GM19463 (cell line): ENCODE measurements at regions not wholly inside any gene's neighbourhood (a gene's known extent, or its start where the extent isn't known, plus 50 kb on each side); places are given as distances from the start of the nearest gene placed in this dataset.
"Not testable (repeated sequence)": the region's sequence is repeated elsewhere in the genome, so short reads cannot be mapped to it uniquely, and the experiment has no call there.

Experiments used
- ATAC-seq: cut with Tn5 transposase; IDR thresholded peaks from one replicate; pipeline ENCODE4 v1.9.1; 2021; ENCODE audit warnings: mild to moderate bottlenecking, moderate library complexity; ENCODE audit not compliant: unreplicated experiment

DNA sequence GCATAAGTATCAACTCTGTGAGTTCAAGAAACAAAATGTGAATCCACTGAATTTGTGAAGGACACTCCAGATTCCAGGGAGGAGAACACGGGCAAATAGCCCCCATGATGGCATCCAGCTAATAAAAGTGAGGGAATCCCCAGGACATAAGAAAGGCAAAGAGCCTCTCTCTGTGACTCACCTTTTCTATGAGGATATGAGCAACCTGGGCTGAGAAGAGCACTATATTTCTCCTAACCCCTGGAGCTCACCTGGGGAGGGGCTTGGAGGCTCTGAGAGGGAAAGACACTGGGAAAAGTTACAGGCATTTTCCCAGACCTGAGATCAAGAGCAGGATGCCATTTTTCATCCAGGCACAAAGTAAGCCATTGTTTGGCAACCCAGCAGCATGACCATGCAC, 1298.8 kb downstream of the PLA2G4A start:
- no peak for ATAC-seq

DNA sequence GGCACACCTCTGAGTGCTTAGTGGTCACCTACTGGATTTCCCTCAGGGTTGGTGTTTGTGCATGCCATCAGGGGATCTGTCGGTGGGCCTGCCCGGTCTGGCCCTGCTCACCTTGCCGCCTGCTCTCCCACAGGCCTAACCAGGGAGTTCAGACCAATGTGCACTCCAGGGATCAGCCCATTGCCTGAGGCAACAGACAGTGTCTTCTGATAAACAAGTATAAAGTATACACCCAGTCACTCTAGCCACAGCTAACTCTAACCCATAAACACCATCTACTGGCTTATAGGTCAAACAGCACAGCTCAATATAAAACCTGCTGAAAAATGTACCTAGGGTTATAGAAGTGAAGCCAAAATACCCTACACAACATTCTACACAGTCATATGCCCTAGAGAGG, 1300.0 kb downstream of the PLA2G4A start:
- ATAC-seq, result no peak

DNA sequence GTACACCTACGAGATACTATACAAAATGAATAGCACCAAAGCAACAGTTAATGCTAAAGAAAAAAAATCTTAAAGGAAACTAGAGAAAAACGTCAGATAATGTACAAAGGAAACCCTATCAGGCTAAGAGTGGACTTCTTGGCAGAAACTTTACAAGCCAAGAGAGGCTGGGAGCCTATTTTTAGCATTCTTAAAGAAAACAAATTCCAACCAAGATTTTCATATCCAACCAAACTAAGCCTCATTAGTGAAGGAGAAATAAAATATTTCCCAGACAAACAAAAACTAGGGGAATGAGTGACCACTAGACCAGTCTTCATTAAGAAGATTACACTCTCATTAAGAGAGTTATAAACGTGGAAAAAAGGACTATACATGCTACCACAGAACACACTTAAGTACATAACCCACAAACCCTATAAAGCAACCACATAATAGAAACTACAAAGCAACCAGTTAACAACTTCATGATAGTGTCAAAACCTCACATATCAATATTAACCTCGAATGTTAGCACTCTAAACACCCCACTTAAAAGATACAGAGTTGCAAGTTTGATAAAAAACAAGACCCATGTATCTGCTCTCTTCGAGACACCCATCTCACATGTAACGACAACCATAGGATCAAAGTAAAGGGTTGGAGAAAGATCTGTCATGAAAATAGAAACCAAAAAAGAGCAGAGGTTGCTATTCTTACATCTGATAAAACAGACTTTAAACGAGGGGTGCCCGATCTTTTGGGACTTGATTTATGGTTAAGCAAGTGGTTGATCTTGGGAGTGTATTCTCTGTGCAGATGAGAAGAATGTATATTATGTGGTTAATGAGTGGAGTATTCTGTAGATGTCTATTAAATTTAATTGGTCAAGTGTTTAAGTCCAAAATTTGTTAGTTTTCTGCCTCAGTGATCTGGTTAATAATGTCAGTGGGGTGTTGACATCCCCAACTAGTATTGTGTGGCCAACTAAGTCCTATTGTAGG, 1301.4 kb downstream of the PLA2G4A start:
- ATAC-seq, result no peak

DNA sequence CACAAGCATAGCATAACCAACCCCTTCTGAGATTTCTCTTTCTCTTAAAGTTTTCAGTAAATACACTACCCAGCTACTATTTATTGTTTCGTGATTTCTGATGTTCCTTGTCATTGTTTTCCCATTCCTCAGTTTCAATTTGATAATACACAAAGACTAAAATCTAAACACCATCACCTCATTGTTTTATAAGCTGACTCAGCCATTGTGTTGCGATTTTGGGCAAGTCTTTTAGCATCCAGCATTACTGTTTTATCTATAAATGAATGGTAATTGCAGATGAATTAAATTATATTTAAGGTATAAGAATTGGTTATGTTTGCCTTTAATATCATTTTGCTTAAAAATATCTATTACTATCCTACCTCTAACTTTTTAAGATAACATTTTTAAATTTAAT, 1308.5 kb downstream of the PLA2G4A start:
- ATAC-seq, result no peak

DNA sequence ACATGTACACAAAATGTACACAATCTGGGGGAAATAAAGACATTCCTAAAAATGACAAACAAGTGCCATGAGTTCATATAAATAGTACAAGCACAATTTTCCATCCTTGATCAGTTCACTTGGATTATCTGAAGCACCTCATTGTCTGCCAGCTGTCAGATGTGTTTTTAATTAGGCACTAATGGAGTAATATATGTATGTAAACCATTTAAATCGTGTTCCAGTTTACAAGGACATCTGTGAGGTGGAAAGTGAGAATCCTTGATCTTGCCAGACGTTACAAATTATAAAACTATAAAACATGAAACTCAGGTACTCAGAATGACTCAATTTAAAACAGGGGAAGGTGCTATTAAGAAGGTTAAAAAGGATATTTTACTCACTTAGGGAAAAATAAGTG, 1312.2 kb downstream of the PLA2G4A start:
- no peak for ATAC-seq

DNA sequence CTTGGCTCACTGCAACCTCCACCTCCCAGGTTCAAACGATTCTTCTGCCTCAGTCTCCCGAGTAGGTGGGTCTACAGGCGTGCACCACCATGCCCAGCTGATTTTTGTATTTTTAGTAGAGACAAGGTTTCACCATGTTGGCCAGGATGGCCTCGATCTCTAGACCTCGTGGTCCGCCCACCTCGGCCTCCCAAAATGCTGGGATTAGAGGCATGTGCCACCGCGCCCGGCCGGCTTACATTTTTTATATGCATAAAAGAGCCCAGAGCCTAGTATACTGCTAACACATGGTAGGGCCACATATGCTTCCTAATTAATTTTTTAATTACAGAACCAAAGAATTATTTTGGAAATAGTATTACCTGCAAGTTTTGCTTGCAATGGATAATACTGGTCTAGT, 1325.4 kb downstream of the PLA2G4A start:
- no peak for ATAC-seq

DNA sequence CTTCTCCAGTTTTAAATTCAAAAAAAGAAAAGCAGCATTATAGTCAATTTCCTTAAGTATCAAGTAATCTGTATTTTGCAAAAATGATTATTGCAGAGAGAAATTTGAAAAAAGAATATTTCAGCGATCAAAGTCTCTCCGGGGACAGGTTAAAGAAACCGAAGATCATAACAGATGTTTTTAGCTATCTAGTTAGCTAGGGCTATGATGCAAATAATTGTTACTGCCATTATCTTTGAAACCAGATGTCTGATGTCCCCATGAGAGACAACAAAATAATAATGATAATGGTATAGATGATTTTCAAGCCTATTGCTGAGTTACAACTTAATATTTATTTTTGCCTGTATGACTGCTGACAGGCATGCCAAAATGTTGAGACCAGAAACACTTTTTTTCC, 1326.0 kb downstream of the PLA2G4A start:
- no peak for ATAC-seq

DNA sequence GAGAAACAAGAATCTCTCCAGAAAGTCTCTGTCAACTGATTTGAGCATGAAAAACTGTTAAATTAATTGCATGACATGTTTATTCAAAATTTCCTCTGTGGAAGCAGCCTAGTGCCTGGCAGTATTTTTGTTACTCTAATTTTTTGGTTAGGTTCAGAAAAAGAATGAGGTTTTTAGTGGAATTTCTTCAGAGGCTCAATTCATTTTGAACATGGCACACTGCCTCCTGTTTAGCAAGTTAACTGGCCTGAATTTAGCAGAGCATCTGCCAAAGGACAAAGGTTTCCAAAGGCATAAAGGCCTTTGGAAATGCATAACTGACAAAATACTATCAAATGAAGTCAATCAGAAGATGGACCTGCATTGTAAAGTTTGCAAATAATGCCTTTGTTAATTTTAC, 1326.5 kb downstream of the PLA2G4A start:
- ATAC-seq, result no peak

DNA sequence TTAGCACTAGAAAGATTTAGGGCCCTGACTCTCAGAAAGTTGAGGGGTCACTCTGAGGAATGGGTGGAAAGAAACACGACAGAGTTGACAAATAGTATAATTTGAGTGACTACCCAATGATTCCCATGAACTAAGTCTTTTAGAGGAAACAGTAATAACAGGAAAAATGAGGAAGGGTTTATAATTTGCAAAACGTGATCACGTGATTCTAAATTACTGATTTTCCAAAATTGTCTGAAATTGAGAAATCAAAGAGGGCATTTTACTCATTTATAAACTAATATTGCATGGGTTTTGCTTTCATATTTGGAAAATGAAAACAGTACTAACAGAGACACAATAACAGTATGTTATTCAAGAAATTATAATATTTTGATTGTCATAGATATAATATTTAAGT, 1335.7 kb downstream of the PLA2G4A start:
- ATAC-seq, result no peak

DNA sequence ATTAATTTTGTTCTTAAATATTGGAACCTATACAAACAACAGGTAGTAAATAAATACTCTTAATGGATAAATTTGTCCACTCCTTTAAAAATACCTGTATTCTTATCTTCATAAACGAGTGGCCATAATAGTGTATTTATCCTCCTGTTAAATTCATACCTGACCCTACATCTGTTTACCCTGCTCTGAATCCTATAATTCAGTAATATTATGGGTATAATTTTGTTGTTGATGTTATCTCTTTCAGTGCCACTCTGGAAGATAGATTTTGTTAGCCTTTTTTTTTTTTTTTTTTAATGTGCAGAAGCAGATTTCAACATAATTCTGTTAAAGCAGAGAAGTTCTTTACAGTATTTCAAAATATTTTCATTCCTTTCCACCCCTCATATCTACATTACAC, 1337.9 kb downstream of the PLA2G4A start:
- ATAC-seq, result no peak

DNA sequence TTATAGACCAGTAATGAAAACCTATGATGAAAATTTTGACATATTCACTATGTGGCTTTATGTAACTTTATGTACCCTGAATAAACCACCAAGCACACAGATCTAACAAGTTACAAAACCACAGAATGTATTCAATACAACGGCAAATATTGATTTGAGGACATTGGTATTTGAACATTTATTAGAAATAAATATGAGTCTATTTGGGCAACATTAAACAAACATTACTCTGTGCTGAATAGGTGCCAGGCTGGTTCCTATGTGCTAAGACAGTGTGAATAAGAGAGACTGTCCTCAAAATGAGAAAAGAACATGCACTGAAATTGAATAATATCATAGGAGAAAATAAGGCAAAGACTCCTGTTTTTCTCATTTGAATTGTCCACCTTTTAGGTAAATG, 1341.2 kb downstream of the PLA2G4A start:
- no peak for ATAC-seq

DNA sequence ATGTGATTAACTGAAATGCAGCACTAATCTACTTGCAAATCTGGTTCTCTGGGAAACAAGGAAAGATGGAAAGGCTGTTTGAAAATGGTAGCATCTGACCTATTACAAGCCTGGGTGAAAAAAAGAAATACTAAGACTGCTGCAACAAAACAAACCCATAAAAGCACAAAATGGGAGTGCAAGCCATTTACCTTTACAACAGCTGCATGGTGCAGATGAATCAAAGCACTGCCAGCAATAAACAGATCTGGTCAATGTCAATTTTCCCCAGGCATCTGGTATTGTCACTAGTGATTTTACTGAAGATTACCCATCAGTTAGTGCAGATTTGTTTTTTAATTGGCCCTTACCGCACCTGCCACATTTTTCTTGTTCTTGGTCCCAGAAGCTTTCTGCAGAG, 1341.7 kb downstream of the PLA2G4A start:
- ATAC-seq, result no peak

DNA sequence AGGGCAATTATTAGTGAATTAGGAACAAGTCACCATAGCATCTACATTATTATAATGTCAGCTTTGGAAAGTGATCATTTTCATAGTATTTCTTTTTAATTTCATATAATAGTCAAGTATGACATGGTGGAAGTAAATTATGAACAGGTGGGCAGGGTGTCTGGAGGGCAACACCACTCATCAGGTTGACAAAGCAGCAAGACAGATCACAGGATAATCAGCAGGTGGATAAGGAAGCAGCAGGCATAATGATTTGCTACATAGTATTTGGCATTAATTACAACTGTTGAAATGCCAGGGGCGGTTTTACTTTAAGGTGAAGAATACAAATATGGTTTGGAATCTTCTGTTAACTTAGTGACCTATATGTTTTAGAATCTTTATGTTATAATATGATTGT, 1342.2 kb downstream of the PLA2G4A start:
- no peak for ATAC-seq

DNA sequence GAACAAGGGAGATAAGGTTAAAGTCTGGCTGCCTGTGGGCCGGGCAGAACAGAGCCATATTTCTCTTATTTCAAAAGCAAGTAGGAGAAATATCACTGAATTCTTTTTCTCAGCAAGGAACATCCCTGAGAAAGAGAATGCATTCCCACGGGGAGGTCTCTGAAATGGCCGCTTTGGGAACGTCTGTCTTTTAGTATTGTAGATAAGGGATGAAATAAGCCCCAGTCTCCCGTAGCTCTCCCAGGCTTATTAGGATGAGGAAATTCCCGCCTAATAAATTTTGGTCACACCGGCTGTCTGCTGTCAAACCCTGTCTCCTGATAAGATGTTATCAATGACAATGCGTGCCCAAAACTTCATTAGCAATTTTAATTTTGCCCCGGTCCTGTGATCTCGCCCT, 1353.3 kb downstream of the PLA2G4A start:
- ATAC-seq, result not testable (repeated sequence)

DNA sequence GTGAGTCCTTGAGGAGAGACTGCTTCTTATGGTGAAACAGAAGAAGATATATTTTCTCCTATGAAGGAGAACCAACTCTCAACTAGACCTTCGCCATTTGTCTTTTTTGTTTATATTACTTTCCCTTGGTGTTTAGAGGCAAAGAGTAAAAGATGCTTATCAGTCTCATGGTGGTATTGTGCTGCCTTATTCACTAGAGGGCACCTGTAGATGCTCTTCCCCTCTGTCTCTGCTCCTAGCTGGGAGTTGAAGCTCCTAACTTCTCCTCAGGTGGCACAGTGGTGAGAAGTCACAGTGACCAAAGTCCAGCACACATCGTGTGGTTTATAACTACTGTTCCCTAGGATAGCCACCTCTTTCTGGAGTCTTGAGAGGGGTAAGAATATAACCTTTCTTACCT, 1359.6 kb downstream of the PLA2G4A start:
- ATAC-seq, result no peak

DNA sequence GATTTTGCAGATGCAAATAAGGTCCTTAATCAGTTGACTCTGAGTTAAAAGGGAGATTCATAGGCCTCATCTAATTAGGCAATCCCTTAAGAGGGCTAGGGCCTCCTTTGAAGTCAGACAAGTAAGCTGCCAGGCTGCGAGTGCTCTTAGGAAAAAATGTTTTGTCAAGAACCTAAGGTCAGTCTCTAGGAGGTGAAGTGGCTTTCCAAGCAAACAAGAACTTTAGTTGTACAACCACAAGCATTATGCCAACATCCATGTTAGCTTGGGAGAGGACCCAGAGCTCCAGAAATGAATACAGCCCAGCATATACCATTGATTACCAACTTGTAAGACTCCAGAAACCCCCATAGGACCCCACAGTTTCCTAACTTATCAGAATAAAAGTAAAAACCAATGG, 1366.2 kb downstream of the PLA2G4A start:
- ATAC-seq, result no peak

DNA sequence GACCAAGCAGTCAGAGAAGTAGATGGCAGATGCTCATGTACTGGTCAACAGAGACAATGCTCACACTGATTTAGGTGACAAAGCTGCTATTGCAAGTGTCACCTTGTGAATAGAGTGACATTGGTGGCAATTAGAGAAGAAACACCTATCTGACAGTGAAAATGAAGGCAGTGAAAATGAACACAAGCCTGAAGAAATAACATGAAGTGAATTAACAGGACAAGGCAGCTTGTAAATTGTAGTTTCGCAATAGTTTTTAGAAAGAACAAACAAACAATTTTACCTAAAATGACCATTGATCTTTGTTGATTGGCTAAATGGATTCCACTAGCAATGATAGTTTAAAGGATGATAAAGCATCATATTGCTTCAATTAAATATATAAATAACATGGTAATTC, 1389.5 kb downstream of the PLA2G4A start:
- no peak for ATAC-seq

DNA sequence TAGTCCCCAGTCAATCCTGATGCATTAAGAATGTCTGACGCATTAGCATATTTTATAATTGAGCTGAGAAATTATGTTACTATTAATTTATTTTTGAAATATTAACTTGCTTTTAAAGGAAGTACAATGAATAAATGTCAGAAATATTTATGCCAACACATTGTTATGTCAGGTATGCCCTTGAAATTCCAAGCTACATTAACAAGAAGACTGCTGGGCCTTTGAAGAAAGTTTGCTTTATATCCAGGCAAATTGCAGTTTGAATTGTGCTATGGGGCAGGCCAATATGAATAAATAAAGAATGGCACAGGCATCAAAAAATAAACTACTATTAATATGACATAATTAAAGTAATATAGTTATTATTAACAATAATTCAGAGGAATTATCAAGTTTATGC, 1391.3 kb downstream of the PLA2G4A start:
- ATAC-seq, result no peak

DNA sequence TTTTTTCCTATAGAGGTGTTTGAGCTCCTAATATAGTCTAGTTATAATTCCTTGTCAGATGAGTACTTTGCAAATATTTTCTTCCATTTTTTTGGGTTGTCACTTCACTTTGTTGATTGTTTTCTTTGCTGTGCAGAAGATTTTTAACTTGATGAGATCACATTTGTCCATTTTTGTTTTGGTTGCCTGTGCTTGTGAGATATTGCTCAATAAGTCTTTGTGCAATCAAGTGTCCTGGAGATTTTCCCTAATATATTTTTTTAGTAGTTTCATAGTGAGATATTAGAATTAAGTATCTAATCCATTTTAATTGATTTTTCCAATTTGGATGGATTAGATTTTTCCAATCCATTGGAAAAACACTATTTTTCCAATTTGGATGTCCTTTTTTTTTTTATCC, 1395.5 kb downstream of the PLA2G4A start:
- no peak for ATAC-seq

DNA sequence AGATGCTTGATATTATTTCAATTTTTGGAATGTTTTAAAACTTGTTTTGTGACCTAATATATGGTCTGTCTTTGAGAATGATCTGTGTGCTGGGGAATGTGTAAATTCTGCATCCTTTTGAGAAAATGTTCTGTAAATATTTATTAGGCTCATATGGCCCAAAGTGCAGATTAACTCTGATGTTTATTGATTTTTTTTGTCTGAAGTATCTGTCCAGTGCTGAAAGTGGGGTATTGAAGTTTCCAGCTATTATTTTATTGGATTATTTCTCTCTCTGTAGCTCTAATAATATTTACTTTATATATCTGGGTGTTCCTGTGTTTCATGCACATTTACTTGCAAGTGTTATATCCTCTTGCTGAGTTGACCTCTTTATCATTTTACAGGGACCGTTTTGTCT, 1397.2 kb downstream of the PLA2G4A start:
- no peak for ATAC-seq

DNA sequence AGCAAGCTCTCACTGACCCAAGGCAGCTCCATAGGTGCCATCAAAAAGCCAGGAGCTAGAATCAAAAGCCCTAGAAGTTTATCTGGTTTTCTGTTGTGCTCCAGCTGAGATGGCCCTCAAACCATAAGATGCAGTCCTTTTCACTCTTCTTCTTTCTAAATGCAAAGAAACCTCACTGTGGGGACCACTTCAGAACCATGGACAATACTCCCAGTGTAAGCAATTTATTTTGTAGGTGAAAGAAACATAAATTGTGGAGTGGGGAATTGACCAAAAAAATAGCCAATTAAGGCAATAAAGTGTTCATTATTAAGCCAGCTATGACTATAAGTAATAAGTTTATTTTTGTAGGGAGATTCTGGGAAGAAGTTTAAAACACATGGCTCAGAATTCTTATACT, 1399.9 kb downstream of the PLA2G4A start:
- no peak for ATAC-seq

DNA sequence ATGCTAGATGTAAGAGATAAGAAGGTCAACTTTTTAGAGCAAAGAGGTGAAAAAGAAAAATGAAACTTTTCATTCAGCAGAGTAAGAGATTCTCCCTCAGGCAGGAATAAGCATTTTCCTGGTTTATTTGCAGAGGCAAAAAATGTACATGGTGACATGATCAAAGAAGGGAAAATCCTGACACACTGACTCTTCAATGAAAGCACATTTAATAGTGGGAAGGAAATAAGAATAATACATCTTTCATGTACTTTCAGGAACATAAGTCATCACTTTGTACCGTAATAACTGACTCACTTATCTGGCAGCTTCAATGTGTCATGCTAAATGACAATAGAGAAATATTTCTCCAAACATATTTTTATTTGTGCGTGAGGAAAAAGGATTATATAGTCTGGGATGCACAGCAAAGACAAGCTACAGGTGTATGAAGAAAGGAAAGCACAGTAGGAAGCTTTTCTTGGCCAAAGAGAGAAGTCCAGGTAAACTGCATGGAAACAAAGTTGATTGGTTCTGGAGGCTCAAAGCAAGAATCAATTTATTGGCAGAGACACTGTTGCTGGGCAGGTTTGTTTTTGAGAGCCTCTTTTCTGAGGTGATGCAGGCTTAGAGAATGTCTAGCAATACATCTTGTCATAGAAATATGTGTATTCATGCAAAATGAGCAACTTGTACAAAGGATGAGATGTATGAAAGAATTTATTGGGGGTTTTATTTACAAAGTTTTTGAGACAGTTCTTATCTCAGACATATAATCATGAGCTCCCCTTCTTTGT, 1409.0 kb downstream of the PLA2G4A start:
- ATAC-seq, result no peak
